HG03342 (cell line): ENCODE measurements at regions not wholly inside any gene's neighbourhood (a gene's known extent, or its start where the extent isn't known, plus 50 kb on each side); places are given as distances from the start of the nearest gene placed in this dataset.
"Not testable (repeated sequence)": the region's sequence is repeated elsewhere in the genome, so short reads cannot be mapped to it uniquely, and the experiment has no call there.

Experiments
- ATAC-seq: cut with Tn5 transposase; IDR thresholded peaks from one replicate; pipeline ENCODE4 v1.9.1; 2021; ENCODE audit warnings: mild to moderate bottlenecking, moderate library complexity; ENCODE audit not compliant: unreplicated experiment

GRCh38 chr5:40356248-40356647 lies 323.5 kb upstream of the PTGER4 start:
- no peak for ATAC-seq

GRCh38 chr5:40355846-40356245 lies 323.9 kb upstream of the PTGER4 start:
- ATAC-seq = no peak

GRCh38 chr5:40355181-40355580 lies 324.5 kb upstream of the PTGER4 start:
- no peak for ATAC-seq

GRCh38 chr5:40354171-40354570 lies 325.5 kb upstream of the PTGER4 start:
- ATAC-seq = no peak

GRCh38 chr5:40353442-40353841 lies 326.3 kb upstream of the PTGER4 start:
- ATAC-seq = no peak

- ATAC-seq = no peak
Measured at GRCh38 chr5:40347981-40348725, 331.6 kb upstream of the PTGER4 start.

- no peak for ATAC-seq
Measured at GRCh38 chr5:40346901-40347300, 332.8 kb upstream of the PTGER4 start.

- not testable (repeated sequence) for ATAC-seq
Measured at GRCh38 chr5:40338434-40338833, 341.3 kb upstream of the PTGER4 start.

- ATAC-seq = no peak
Measured at GRCh38 chr5:40334242-40334635, 345.5 kb upstream of the PTGER4 start.

GRCh38 chr5:40333459-40334241 lies 346.1 kb upstream of the PTGER4 start:
- no peak for ATAC-seq

- ATAC-seq = no peak
Measured at GRCh38 chr5:40332970-40333369, 346.7 kb upstream of the PTGER4 start.

GRCh38 chr5:40331616-40332015 lies 348.1 kb upstream of the PTGER4 start:
- no peak for ATAC-seq

- ATAC-seq = no peak
Measured at GRCh38 chr5:40321514-40321913, 358.2 kb upstream of the PTGER4 start.

GRCh38 chr5:40318395-40318794 lies 361.3 kb upstream of the PTGER4 start:
- no peak for ATAC-seq

- ATAC-seq = no peak
Measured at GRCh38 chr5:40317023-40317422, 362.7 kb upstream of the PTGER4 start.

GRCh38 chr5:40315126-40315525 lies 364.6 kb upstream of the PTGER4 start:
- no peak for ATAC-seq

- no peak for ATAC-seq
Measured at GRCh38 chr5:40314275-40314674, 365.4 kb upstream of the PTGER4 start.

GRCh38 chr5:40312205-40312604 lies 367.5 kb upstream of the PTGER4 start:
- ATAC-seq = no peak

GRCh38 chr5:40309851-40310250 lies 369.9 kb upstream of the PTGER4 start:
- no peak for ATAC-seq

GRCh38 chr5:40308867-40309266 lies 370.8 kb upstream of the PTGER4 start:
- no peak for ATAC-seq

GRCh38 chr5:40307920-40308319 lies 371.8 kb upstream of the PTGER4 start:
- ATAC-seq = no peak

- ATAC-seq = no peak
Measured at GRCh38 chr5:40306869-40307487, 372.7 kb upstream of the PTGER4 start.
